ENCODE measurements at regions not wholly inside any gene's neighbourhood (a gene's known extent, or its start where the extent isn't known, plus 50 kb on each side); places are given as distances from the start of the nearest gene placed in this dataset.

DNA sequence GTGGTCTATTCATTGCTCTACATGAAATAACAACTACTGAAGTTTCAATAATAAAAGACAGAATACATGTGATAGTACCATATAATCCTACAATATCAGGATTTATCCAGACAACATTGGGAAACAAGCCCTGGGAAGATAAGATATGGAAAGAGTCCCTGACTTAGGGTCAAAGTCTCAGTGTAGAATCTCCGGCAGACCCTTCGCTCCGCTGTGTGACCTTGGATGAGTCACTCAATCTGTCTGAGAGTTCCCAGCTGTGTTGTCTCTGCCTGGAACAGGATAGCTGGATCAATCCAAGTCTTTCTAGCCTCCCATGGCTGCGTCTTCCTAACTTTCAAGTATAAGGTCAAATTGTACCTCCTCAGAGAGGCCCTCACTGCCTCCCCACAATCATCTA, 335.9 kb downstream of the TMEM114 start:
- Histone ChIP-seq H3K4me1 (ENCODE audit: control insufficient read depth in 1 of 2, insufficient read depth in 2 of 2, low read length in 2 of 2) (no peaks in the 10 kb centered on the region), H3K4me2 (ENCODE audit: low read length) (no peak overlapping the region), H3K36me3 (ENCODE audit: control insufficient read depth in 1 of 2, insufficient read depth in 2 of 2, low read length in 2 of 2) (no peaks in the 10 kb centered on the region), H3K27ac (ENCODE audit: low read depth, low read length) (no peak overlapping the region), H4K20me1 (ENCODE audit: insufficient read depth) (no peaks in the 10 kb centered on the region), H3K9ac (ENCODE audit: low read length) (no peak overlapping the region), H2AFZ (ENCODE audit: low read depth, low read length, poor library complexity, severe bottlenecking) (no peak overlapping the region), H3K27me3 (ENCODE audit: insufficient read depth, low read length) (no peaks in the 10 kb centered on the region), H3K9me3 (ENCODE audit: control insufficient read depth in 1 of 2, insufficient read depth in 1 of 2, low read depth in 1 of 2, low read length in 2 of 2) (peaks cover 0 to 4% of the 10 kb centered on the region in 2 experiments; a peak in 1 of 4 replicates), H3K4me3 (replicated peaks in 1 of 2; ENCODE audit: low read depth in 1 of 2, low read length in 2 of 2) (no peak overlapping the region), H3K9me2 (ENCODE audit: insufficient read depth) (no peaks in the 10 kb centered on the region), H3K79me2 (ENCODE audit: insufficient read depth, low read length) (no peaks in the 10 kb centered on the region)
- DNase-seq (ENCODE audit: low read depth, low spot score) = no peak
- TF ChIP-seq ZNF274 (IDR thresholded peaks at IDR 0.05; ENCODE audit: low read depth, low read length) = no peak
- no peak for TF ChIP-seq YY1 (IDR thresholded peaks at IDR 0.05; ENCODE audit: extremely low read depth, insufficient replicate concordance, low read depth, low read length)
- TF ChIP-seq, protein P1, sequence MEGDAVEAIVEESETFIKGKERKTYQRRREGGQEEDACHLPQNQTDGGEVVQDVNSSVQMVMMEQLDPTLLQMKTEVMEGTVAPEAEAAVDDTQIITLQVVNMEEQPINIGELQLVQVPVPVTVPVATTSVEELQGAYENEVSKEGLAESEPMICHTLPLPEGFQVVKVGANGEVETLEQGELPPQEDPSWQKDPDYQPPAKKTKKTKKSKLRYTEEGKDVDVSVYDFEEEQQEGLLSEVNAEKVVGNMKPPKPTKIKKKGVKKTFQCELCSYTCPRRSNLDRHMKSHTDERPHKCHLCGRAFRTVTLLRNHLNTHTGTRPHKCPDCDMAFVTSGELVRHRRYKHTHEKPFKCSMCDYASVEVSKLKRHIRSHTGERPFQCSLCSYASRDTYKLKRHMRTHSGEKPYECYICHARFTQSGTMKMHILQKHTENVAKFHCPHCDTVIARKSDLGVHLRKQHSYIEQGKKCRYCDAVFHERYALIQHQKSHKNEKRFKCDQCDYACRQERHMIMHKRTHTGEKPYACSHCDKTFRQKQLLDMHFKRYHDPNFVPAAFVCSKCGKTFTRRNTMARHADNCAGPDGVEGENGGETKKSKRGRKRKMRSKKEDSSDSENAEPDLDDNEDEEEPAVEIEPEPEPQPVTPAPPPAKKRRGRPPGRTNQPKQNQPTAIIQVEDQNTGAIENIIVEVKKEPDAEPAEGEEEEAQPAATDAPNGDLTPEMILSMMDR (IDR thresholded peaks at IDR 0.05 in 2 of 3, conservative IDR thresholded peaks at IDR 0.05 in 1 of 3; ENCODE audit: borderline replicate concordance in 1 of 3, insufficient read depth in 1 of 3, low read depth in 2 of 3, low read length in 2 of 3) = no peak
- no peak for TF ChIP-seq EZH2 (IDR thresholded peaks at IDR 0.05)
- no peak for TF ChIP-seq FOSL1 (IDR thresholded peaks at IDR 0.05; ENCODE audit: low read depth)
- TF ChIP-seq SRF (IDR thresholded peaks at IDR 0.05; ENCODE audit: low read depth) = no peak
- TF ChIP-seq ELF1 (IDR thresholded peaks at IDR 0.05; ENCODE audit: borderline replicate concordance, low read depth) = no peak
- TF ChIP-seq, protein P2, sequence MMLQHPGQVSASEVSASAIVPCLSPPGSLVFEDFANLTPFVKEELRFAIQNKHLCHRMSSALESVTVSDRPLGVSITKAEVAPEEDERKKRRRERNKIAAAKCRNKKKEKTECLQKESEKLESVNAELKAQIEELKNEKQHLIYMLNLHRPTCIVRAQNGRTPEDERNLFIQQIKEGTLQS (IDR thresholded peaks at IDR 0.05) = no peak
- no peak for TF ChIP-seq ZFX (IDR thresholded peaks at IDR 0.05)
- intact Hi-C loops (cut with micrococcal nuclease) = no loop called here
- BruUV-seq (replicated peaks) = no TSS peak
- CTCF ChIA-PET = no interaction called here
- POLR2A ChIA-PET = no interaction called here
- ATAC-seq = no peak
- RAD21 ChIA-PET (ENCODE audit: low non-redundant PET in 1 of 2, low total read pairs in 2 of 2, uncharacterized antibody in 2 of 2, unreplicated experiment in 2 of 2) = no interaction called here

DNA sequence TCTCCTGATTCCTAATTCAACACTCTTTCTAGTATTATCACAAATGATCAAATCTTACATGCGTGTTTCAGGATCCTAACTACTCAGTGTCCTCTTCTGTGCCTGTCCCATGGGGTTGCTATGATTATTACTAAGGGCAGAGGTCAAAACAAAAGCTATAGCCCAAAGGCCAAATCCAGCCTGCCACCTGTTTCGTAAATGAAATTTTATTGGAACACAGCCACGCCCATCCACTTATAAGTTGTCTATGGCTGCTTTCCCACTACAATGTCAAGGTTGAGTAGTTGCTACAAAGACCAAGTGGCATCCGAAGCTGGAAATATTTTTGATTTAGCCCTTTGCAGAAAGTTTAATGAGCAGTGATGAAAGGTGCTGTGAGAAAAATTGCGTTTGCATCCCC, 336.6 kb downstream of the TMEM114 start:
- Histone ChIP-seq H3K27ac (ENCODE audit: low read depth, low read length) (no peak overlapping the region), H3K9me3 (ENCODE audit: control insufficient read depth in 1 of 2, insufficient read depth in 1 of 2, low read depth in 1 of 2, low read length in 2 of 2) (peaks cover 0 to 4% of the 10 kb centered on the region in 2 experiments; a peak in 1 of 4 replicates), H2AFZ (ENCODE audit: low read depth, low read length, poor library complexity, severe bottlenecking) (no peak overlapping the region), H3K9me2 (ENCODE audit: insufficient read depth) (no peaks in the 10 kb centered on the region), H4K20me1 (ENCODE audit: insufficient read depth) (no peaks in the 10 kb centered on the region), H3K9ac (ENCODE audit: low read length) (no peak overlapping the region), H3K79me2 (ENCODE audit: insufficient read depth, low read length) (no peaks in the 10 kb centered on the region), H3K4me2 (ENCODE audit: low read length) (no peak overlapping the region), H3K27me3 (ENCODE audit: insufficient read depth, low read length) (no peaks in the 10 kb centered on the region), H3K4me1 (ENCODE audit: control insufficient read depth in 1 of 2, insufficient read depth in 2 of 2, low read length in 2 of 2) (no peaks in the 10 kb centered on the region), H3K36me3 (ENCODE audit: control insufficient read depth in 1 of 2, insufficient read depth in 2 of 2, low read length in 2 of 2) (no peaks in the 10 kb centered on the region), H3K4me3 (replicated peaks in 1 of 2; ENCODE audit: low read depth in 1 of 2, low read length in 2 of 2) (no peak overlapping the region)
- CTCF ChIA-PET = no interaction called here
- RAD21 ChIA-PET (ENCODE audit: low non-redundant PET in 1 of 2, low total read pairs in 2 of 2, uncharacterized antibody in 2 of 2, unreplicated experiment in 2 of 2) = no interaction called here
- no TSS peak for BruUV-seq (replicated peaks)
- POLR2A ChIA-PET = no interaction called here
- no peak for DNase-seq (ENCODE audit: low read depth, low spot score)
- no peak for ATAC-seq
- intact Hi-C loops (cut with micrococcal nuclease) = no loop called here
- TF ChIP-seq ZFX (IDR thresholded peaks at IDR 0.05) (no peak), POLR2A (IDR thresholded peaks at IDR 0.05; ENCODE audit: borderline replicate concordance, extremely low read depth, insufficient read depth, insufficient read length) (no peak), FOSL1 (IDR thresholded peaks at IDR 0.05; ENCODE audit: low read depth) (no peak), SRF (IDR thresholded peaks at IDR 0.05; ENCODE audit: low read depth) (no peak), ELF1 (IDR thresholded peaks at IDR 0.05; ENCODE audit: borderline replicate concordance, low read depth) (no peak), ZNF274 (IDR thresholded peaks at IDR 0.05; ENCODE audit: low read depth, low read length) (no peak), SP1 (IDR thresholded peaks at IDR 0.05; ENCODE audit: low read depth) (no peak), JUND (IDR thresholded peaks at IDR 0.05) (no peak), RAD21 (IDR thresholded peaks at IDR 0.05; ENCODE audit: low read depth) (no peak), YY1 (IDR thresholded peaks at IDR 0.05; ENCODE audit: extremely low read depth, insufficient replicate concordance, low read depth, low read length) (no peak)
- TF ChIP-seq, protein P2 (IDR thresholded peaks at IDR 0.05) = no peak
- TF ChIP-seq, protein P3, sequence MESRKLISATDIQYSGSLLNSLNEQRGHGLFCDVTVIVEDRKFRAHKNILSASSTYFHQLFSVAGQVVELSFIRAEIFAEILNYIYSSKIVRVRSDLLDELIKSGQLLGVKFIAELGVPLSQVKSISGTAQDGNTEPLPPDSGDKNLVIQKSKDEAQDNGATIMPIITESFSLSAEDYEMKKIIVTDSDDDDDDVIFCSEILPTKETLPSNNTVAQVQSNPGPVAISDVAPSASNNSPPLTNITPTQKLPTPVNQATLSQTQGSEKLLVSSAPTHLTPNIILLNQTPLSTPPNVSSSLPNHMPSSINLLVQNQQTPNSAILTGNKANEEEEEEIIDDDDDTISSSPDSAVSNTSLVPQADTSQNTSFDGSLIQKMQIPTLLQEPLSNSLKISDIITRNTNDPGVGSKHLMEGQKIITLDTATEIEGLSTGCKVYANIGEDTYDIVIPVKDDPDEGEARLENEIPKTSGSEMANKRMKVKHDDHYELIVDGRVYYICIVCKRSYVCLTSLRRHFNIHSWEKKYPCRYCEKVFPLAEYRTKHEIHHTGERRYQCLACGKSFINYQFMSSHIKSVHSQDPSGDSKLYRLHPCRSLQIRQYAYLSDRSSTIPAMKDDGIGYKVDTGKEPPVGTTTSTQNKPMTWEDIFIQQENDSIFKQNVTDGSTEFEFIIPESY (IDR thresholded peaks at IDR 0.05; ENCODE audit: extremely low read depth, insufficient replicate concordance, low read length) = no peak

All from HCT116 (cell line).